ENCODE measurements at regions not wholly inside any gene's neighbourhood (a gene's known extent, or its start where the extent isn't known, plus 50 kb on each side); places are given as distances from the start of the nearest gene placed in this dataset.

GRCh38 chr11:41784513-41785335, 325.3 kb upstream of the LRRC4C start:
- H3K4me1 ChIP-seq: no peaks in the 10 kb centered on the region
- H3K4me3 ChIP-seq: no peak overlapping the region
- DNase-seq (ENCODE audit: extremely low spot score): no peak
- no peaks in the 10 kb centered on the region for H3K27me3 ChIP-seq
- no peaks in the 10 kb centered on the region for H3K9me3 ChIP-seq
- no peak overlapping the region for H3K27ac ChIP-seq (replicated peaks in 1 of 4)
- intact Hi-C loops (cut with DNase I): no loop called here
- WGBS: 70% methylated on average over 3 of the region's 3 CpGs
- H3K36me3 ChIP-seq: no peaks in the 10 kb centered on the region
- no peak for TF ChIP-seq POLR2A (IDR thresholded peaks at IDR 0.05; ENCODE audit: low read depth)
- no peak for TF ChIP-seq EP300 (IDR thresholded peaks at IDR 0.05)
- TF ChIP-seq POLR2AphosphoS5 (IDR thresholded peaks at IDR 0.05): no peak
- TF ChIP-seq CTCF (IDR thresholded peaks at IDR 0.05): no peak

- H3K36me3 ChIP-seq: no peaks in the 10 kb centered on the region
- no peak overlapping the region for H3K27ac ChIP-seq (replicated peaks in 1 of 4)
- no peaks in the 10 kb centered on the region for H3K9me3 ChIP-seq
- no peak for DNase-seq (ENCODE audit: extremely low spot score)
- no peaks in the 10 kb centered on the region for H3K27me3 ChIP-seq
- no peak overlapping the region for H3K4me3 ChIP-seq
- TF ChIP-seq POLR2AphosphoS5 (IDR thresholded peaks at IDR 0.05): no peak
- no peak for TF ChIP-seq POLR2A (IDR thresholded peaks at IDR 0.05; ENCODE audit: low read depth)
- no peak for TF ChIP-seq EP300 (IDR thresholded peaks at IDR 0.05)
- no peak for TF ChIP-seq CTCF (IDR thresholded peaks at IDR 0.05)
- no peaks in the 10 kb centered on the region for H3K4me1 ChIP-seq
- WGBS: 14% methylated on average over 1 of the region's 1 CpG
- intact Hi-C loops (cut with DNase I): no loop called here
Observed at GRCh38 chr11:41786087-41786486, 326.6 kb upstream of the LRRC4C start.

GRCh38 chr11:41788177-41788576, 328.7 kb upstream of the LRRC4C start:
- Histone ChIP-seq H3K27ac (replicated peaks in 1 of 4) (no peak overlapping the region), H3K4me3 (no peak overlapping the region), H3K4me1 (no peaks in the 10 kb centered on the region), H3K27me3 (no peaks in the 10 kb centered on the region), H3K9me3 (no peaks in the 10 kb centered on the region), H3K36me3 (no peaks in the 10 kb centered on the region)
- 94% methylated on average over 10 of the region's 23 CpGs for WGBS
- TF ChIP-seq CTCF (IDR thresholded peaks at IDR 0.05) (no peak), EP300 (IDR thresholded peaks at IDR 0.05) (no peak), POLR2A (IDR thresholded peaks at IDR 0.05; ENCODE audit: low read depth) (no peak), POLR2AphosphoS5 (IDR thresholded peaks at IDR 0.05) (no peak)
- intact Hi-C loops (cut with DNase I): no loop called here
- no peak for DNase-seq (ENCODE audit: extremely low spot score)

GRCh38 chr11:41789376-41789775, 329.9 kb upstream of the LRRC4C start:
- 77% methylated on average over 3 of the region's 3 CpGs for WGBS
- H3K27me3 ChIP-seq: no peaks in the 10 kb centered on the region
- no peaks in the 10 kb centered on the region for H3K9me3 ChIP-seq
- H3K36me3 ChIP-seq: no peaks in the 10 kb centered on the region
- DNase-seq (ENCODE audit: extremely low spot score): no peak
- H3K4me3 ChIP-seq: no peak overlapping the region
- no peak overlapping the region for H3K27ac ChIP-seq (replicated peaks in 1 of 4)
- no peaks in the 10 kb centered on the region for H3K4me1 ChIP-seq
- TF ChIP-seq POLR2AphosphoS5 (IDR thresholded peaks at IDR 0.05) (no peak), CTCF (IDR thresholded peaks at IDR 0.05) (no peak), EP300 (IDR thresholded peaks at IDR 0.05) (no peak), POLR2A (IDR thresholded peaks at IDR 0.05; ENCODE audit: low read depth) (no peak)
- intact Hi-C loops (cut with DNase I): no loop called here

GRCh38 chr11:41795004-41795403, 335.6 kb upstream of the LRRC4C start:
- intact Hi-C loops (cut with DNase I): no loop called here
- Histone ChIP-seq H3K9me3 (no peaks in the 10 kb centered on the region), H3K4me1 (no peaks in the 10 kb centered on the region), H3K36me3 (no peaks in the 10 kb centered on the region), H3K27me3 (no peaks in the 10 kb centered on the region), H3K4me3 (no peak overlapping the region), H3K27ac (replicated peaks in 1 of 4) (no peak overlapping the region)
- no peak for DNase-seq (ENCODE audit: extremely low spot score)
- no peak for TF ChIP-seq CTCF (IDR thresholded peaks at IDR 0.05)
- no peak for TF ChIP-seq POLR2A (IDR thresholded peaks at IDR 0.05; ENCODE audit: low read depth)
- TF ChIP-seq EP300 (IDR thresholded peaks at IDR 0.05): no peak
- TF ChIP-seq POLR2AphosphoS5 (IDR thresholded peaks at IDR 0.05): no peak
- 45% methylated on average over 1 of the region's 1 CpG for WGBS

Data from esophagus muscularis mucosa (tissue), 4 donors.